ENCODE measurements at regions not wholly inside any gene's neighbourhood (a gene's known extent, or its start where the extent isn't known, plus 50 kb on each side); places are given as distances from the start of the nearest gene placed in this dataset.

DNA sequence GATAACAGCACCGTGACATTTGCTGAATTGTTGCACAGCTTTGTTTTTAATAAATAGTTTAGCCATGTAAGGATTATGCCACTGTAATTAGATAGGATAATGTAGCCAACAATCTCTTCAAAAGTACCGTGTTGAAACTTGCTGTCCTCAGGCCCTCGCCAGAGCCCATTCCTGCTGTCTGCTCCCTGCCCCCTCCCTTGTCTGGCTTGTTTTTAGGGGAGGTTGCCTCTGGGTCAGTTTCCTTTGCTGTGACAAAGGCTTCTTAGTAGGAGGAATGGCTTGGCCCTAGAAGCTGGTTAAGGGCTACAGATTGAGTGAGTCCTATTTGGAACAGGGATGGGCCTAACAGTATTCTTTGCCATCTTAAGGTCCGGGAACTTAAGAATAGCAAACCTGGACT, 107.9 kb downstream of the LMO4 start:
- H3K4me1 Mint-ChIP-seq, result peaks cover 0 to 12% (median 3%) of the 10 kb centered on the region in 4 donors
- H3K4me3 Mint-ChIP-seq, result no peak overlapping the region
- Histone ChIP-seq H3K27ac (ENCODE audit: low read depth, low read length) (no peak overlapping the region), H3K9me3 (ENCODE audit: control insufficient read depth in 1 of 2, low read length in 2 of 2) (no peaks in the 10 kb centered on the region), H3K4me3 (ENCODE audit: low read length in 2 of 2) (no peak overlapping the region), H3K36me3 (ENCODE audit: insufficient read depth, low read length) (no peaks in the 10 kb centered on the region), H3K4me1 (ENCODE audit: insufficient read depth, low read length) (peaks cover 4% of the 10 kb centered on the region), H3K27me3 (ENCODE audit: insufficient read depth, low read length) (no peaks in the 10 kb centered on the region)
- no peak overlapping the region for H3K27ac Mint-ChIP-seq
- no peak for DNase-seq
- ChIA-PET POLR2A (ENCODE audit: partially characterized antibody) (interaction anchor here (1.0 kb wide), 1 partner anchor 32 kb away, joined by 3 read pairs; no protein-coding TSS in a partner anchor), CTCF (ENCODE audit: partially characterized antibody) (no interaction called here)
- intact Hi-C loops (cut with micrococcal nuclease), result no loop called here
- peaks cover 0 to 1% of the 10 kb centered on the region in 2 donors for H3K36me3 Mint-ChIP-seq
- H3K27me3 Mint-ChIP-seq, result peaks cover 1 to 4% of the 10 kb centered on the region in 2 donors
- peaks cover 0 to 1% (median 0%) of the 10 kb centered on the region in 8 donors for H3K9me3 Mint-ChIP-seq

GRCh38 chr1:87437663-87438295, 109.1 kb downstream of the LMO4 start:
- Mint-ChIP-seq H3K27me3 (peaks cover 1 to 4% of the 10 kb centered on the region in 2 donors), H3K36me3 (peaks cover 0 to 1% of the 10 kb centered on the region in 2 donors), H3K9me3 (peaks cover 0 to 1% (median 0%) of the 10 kb centered on the region in 8 donors), H3K4me1 (peaks cover 0 to 12% (median 3%) of the 10 kb centered on the region in 4 donors), H3K4me3 (no peak overlapping the region), H3K27ac (no peak overlapping the region)
- POLR2A ChIA-PET (ENCODE audit: partially characterized antibody), result no interaction called here
- no peak for DNase-seq
- no peak overlapping the region for H3K4me3 ChIP-seq (ENCODE audit: low read length in 2 of 2)
- H3K27me3 ChIP-seq (ENCODE audit: insufficient read depth, low read length), result no peaks in the 10 kb centered on the region
- CTCF ChIA-PET (ENCODE audit: partially characterized antibody), result interaction anchor here (1.0 to 1.1 kb wide), 2 partner anchors 13 to 112 kb away, joined by 3 read pairs; no protein-coding TSS in a partner anchor
- peaks cover 4% of the 10 kb centered on the region for H3K4me1 ChIP-seq (ENCODE audit: insufficient read depth, low read length)
- no peak overlapping the region for H3K27ac ChIP-seq (ENCODE audit: low read depth, low read length)
- intact Hi-C loops (cut with micrococcal nuclease), result no loop called here
- no peaks in the 10 kb centered on the region for H3K9me3 ChIP-seq (ENCODE audit: control insufficient read depth in 1 of 2, low read length in 2 of 2)
- H3K36me3 ChIP-seq (ENCODE audit: insufficient read depth, low read length), result no peaks in the 10 kb centered on the region

DNA sequence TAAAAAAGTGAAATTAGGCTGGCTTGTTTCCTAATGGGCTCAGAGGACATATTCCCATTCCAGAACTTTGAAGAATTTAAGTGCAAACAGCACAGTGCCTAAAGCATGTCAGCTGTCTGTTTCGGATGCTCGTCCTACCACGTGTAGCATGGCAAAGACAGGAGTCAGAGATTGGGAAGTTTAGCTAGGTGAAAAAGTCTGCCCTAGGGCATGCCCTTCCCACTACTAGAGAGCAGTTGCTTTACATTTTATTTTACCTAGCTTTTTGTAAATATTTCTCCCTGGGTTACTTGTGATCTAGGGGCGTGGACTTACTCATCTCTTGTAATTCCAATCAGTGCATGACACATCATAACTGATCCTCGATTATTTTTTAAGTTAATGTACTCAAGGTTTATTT, 111.1 kb downstream of the LMO4 start:
- Histone ChIP-seq H3K36me3 (ENCODE audit: insufficient read depth, low read length) (no peaks in the 10 kb centered on the region), H3K27me3 (ENCODE audit: insufficient read depth, low read length) (no peaks in the 10 kb centered on the region), H3K4me1 (ENCODE audit: insufficient read depth, low read length) (peaks cover 4% of the 10 kb centered on the region), H3K4me3 (ENCODE audit: low read length in 2 of 2) (no peak overlapping the region), H3K9me3 (ENCODE audit: control insufficient read depth in 1 of 2, low read length in 2 of 2) (no peaks in the 10 kb centered on the region), H3K27ac (ENCODE audit: low read depth, low read length) (no peak overlapping the region)
- Mint-ChIP-seq H3K36me3 (peaks cover 3 to 12% of the 10 kb centered on the region in 2 donors), H3K27ac (no peak overlapping the region), H3K4me3 (no peak overlapping the region), H3K4me1 (peaks cover 0 to 9% (median 3%) of the 10 kb centered on the region in 4 donors), H3K27me3 (peaks cover 1 to 4% of the 10 kb centered on the region in 2 donors), H3K9me3 (peaks cover 4 to 10% (median 6%) of the 10 kb centered on the region in 8 donors)
- intact Hi-C loops (cut with micrococcal nuclease), result no loop called here
- ChIA-PET POLR2A (ENCODE audit: partially characterized antibody) (no interaction called here), CTCF (ENCODE audit: partially characterized antibody) (no interaction called here)
- no peak for DNase-seq

DNA sequence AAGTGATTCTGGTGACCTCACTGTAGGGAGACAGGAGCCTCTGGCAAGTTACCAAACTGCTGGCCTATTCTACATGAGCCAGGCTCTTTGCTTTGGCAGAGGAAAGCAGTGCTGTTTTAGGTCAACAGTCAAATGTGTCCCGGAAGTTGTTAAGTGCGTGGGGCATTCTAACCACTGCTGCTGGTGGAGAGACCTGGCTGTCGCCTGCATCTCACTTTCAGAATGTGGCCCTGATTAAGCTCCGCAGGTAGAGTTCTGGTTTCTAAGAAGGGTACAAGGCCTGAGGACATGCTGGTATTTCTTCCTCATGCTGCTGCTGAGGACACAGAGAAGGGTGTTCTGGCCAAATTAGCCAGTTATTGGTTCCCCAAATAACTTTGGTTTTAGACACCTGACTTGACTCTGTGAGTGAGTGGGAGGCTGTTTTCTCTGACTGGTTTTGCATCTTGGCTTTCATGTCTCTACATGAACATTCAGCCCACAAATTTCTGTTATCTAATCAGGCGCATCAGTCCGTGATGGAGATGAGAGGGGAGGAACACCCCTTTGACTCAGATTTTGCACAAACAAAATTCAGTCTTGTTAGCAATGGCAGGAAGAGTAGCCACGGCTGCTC, 120.8 kb downstream of the LMO4 start:
- CTCF ChIA-PET (ENCODE audit: partially characterized antibody), result interaction anchor here (1.4 to 4.0 kb wide), 3 partner anchors 108 to 124 kb away, joined by 5 to 31 read pairs (median 5); no protein-coding TSS in a partner anchor
- H3K4me1 ChIP-seq (ENCODE audit: insufficient read depth, low read length), result peaks cover 18% of the 10 kb centered on the region
- H3K9me3 Mint-ChIP-seq, result peaks cover 0 to 9% (median 3%) of the 10 kb centered on the region in 8 donors
- no peaks in the 10 kb centered on the region for H3K36me3 ChIP-seq (ENCODE audit: insufficient read depth, low read length)
- POLR2A ChIA-PET (ENCODE audit: partially characterized antibody), result interaction anchor here (2.5 to 3.5 kb wide), 3 partner anchors 45 to 119 kb away, joined by 11 to 42 read pairs (median 23); partner anchors contain the start of gene LMO4
- H3K4me3 Mint-ChIP-seq, result peak overlapping the region; percentile 45 to 89 (median 79)
- H3K4me3 ChIP-seq (ENCODE audit: low read length in 2 of 2), result no peak overlapping the region
- no peaks in the 10 kb centered on the region for H3K27me3 Mint-ChIP-seq
- H3K27ac Mint-ChIP-seq, result peak overlapping the region; percentile 78 to 95 (median 93)
- H3K27ac ChIP-seq (ENCODE audit: low read depth, low read length), result no peak overlapping the region
- intact Hi-C loops (cut with micrococcal nuclease), result no loop called here
- H3K27me3 ChIP-seq (ENCODE audit: insufficient read depth, low read length), result no peaks in the 10 kb centered on the region
- peaks cover 0 to 5% of the 10 kb centered on the region in 2 donors for H3K36me3 Mint-ChIP-seq
- H3K9me3 ChIP-seq (ENCODE audit: control insufficient read depth in 1 of 2, low read length in 2 of 2), result no peaks in the 10 kb centered on the region
- H3K4me1 Mint-ChIP-seq, result peaks cover 13 to 35% (median 28%) of the 10 kb centered on the region in 4 donors
- peak; percentile 41 to 56 (median 51) for DNase-seq

- Mint-ChIP-seq H3K4me1 (peaks cover 13 to 35% (median 28%) of the 10 kb centered on the region in 4 donors), H3K4me3 (peak overlapping the region in 7 of 8 donors; percentile 34 to 89 (median 81)), H3K27ac (peak overlapping the region; percentile 78 to 95 (median 89)), H3K9me3 (peaks cover 0 to 11% (median 0%) of the 10 kb centered on the region in 8 donors), H3K36me3 (peaks cover 0 to 2% of the 10 kb centered on the region in 2 donors), H3K27me3 (no peaks in the 10 kb centered on the region)
- H3K27me3 ChIP-seq (ENCODE audit: insufficient read depth, low read length), result no peaks in the 10 kb centered on the region
- no peaks in the 10 kb centered on the region for H3K36me3 ChIP-seq (ENCODE audit: insufficient read depth, low read length)
- ChIA-PET CTCF (ENCODE audit: partially characterized antibody) (interaction anchor here (0.7 to 4.0 kb wide), 13 partner anchors 47 to 504 kb away, joined by 3 to 31 read pairs (median 3); partner anchors contain the start of gene LMO4), POLR2A (ENCODE audit: partially characterized antibody) (interaction anchor here (2.5 to 3.5 kb wide), 3 partner anchors 46 to 120 kb away, joined by 11 to 42 read pairs (median 23); partner anchors contain the start of gene LMO4)
- peak in 1 of 5 donors; percentile 8 for DNase-seq
- intact Hi-C loops (cut with micrococcal nuclease), result loop anchor here (5.0 kb wide), 1 partner anchor 48 kb away; no protein-coding TSS in a partner anchor
- H3K9me3 ChIP-seq (ENCODE audit: control insufficient read depth in 1 of 2, low read length in 2 of 2), result no peaks in the 10 kb centered on the region
- no peak overlapping the region for H3K27ac ChIP-seq (ENCODE audit: low read depth, low read length)
- H3K4me3 ChIP-seq (ENCODE audit: low read length in 2 of 2), result no peak overlapping the region
- peaks cover 18% of the 10 kb centered on the region for H3K4me1 ChIP-seq (ENCODE audit: insufficient read depth, low read length)
Measured at GRCh38 chr1:87450136-87450535, 121.5 kb downstream of the LMO4 start.

GRCh38 chr1:87450615-87451209, 122.0 kb downstream of the LMO4 start:
- H3K27ac Mint-ChIP-seq, result peak overlapping the region; percentile 76 to 95 (median 86)
- peak overlapping the region; percentile 3 to 89 (median 70) for H3K4me3 Mint-ChIP-seq

More at GRCh38 chr1:87450615-87451209, 122.0 kb downstream of the LMO4 start:
- Mint-ChIP-seq H3K36me3 (no peaks in the 10 kb centered on the region), H3K9me3 (peaks cover 0 to 8% (median 0%) of the 10 kb centered on the region in 8 donors), H3K4me1 (peaks cover 13 to 35% (median 29%) of the 10 kb centered on the region in 4 donors), H3K27me3 (no peaks in the 10 kb centered on the region)
- H3K9me3 ChIP-seq (ENCODE audit: control insufficient read depth in 1 of 2, low read length in 2 of 2), result no peaks in the 10 kb centered on the region
- no peak overlapping the region for H3K4me3 ChIP-seq (ENCODE audit: low read length in 2 of 2)
- no peaks in the 10 kb centered on the region for H3K36me3 ChIP-seq (ENCODE audit: insufficient read depth, low read length)
- intact Hi-C loops (cut with micrococcal nuclease), result loop anchor here (1.0 to 5.0 kb wide), 2 partner anchors 48 to 124 kb away; no protein-coding TSS in a partner anchor
- H3K27me3 ChIP-seq (ENCODE audit: insufficient read depth, low read length), result no peaks in the 10 kb centered on the region
- peaks cover 18% of the 10 kb centered on the region for H3K4me1 ChIP-seq (ENCODE audit: insufficient read depth, low read length)
- POLR2A ChIA-PET (ENCODE audit: partially characterized antibody), result interaction anchor here (0.6 to 3.5 kb wide), 4 partner anchors 44 to 121 kb away, joined by 5 to 42 read pairs (median 17); partner anchors contain the start of gene LMO4
- DNase-seq, result peak; percentile 18 to 42 (median 33)
- H3K27ac ChIP-seq (ENCODE audit: low read depth, low read length), result no peak overlapping the region
- CTCF ChIA-PET (ENCODE audit: partially characterized antibody), result interaction anchor here (0.7 to 4.0 kb wide), 17 partner anchors 9 to 504 kb away, joined by 3 to 31 read pairs (median 4); partner anchors contain the start of gene LMO4

Data from CD4-positive, alpha-beta memory T cell (primary cell).